Mucosa of descending colon (tissue), 3 donors: ENCODE measurements at regions not wholly inside any gene's neighbourhood (a gene's known extent, or its start where the extent isn't known, plus 50 kb on each side); places are given as distances from the start of the nearest gene placed in this dataset.
"Not testable (repeated sequence)": the region's sequence is repeated elsewhere in the genome, so short reads cannot be mapped to it uniquely, and the experiment has no call there.

Experiments
- ATAC-seq: fragments of 200-7000 bp; cut with Tn5 transposase; one replicate; pipeline ENCODE4 v1.9.1; 2020; ENCODE audit warnings: mild to moderate bottlenecking, moderate library complexity
- DNase-seq, 3 donors: peaks; one replicate each; pipeline ENCODE4 v3.0.0-alpha.2; 2020
- H3K36me3 ChIP-seq: fragments of 200-600 bp; one replicate; pipeline ENCODE4 v1.8.0; 2021; ENCODE audit warnings: low read depth, mild to moderate bottlenecking
- H3K4me1 ChIP-seq: fragments of 200-600 bp; one replicate; pipeline ENCODE4 v1.8.0; 2021; ENCODE audit warnings: low read depth, mild to moderate bottlenecking
- H3K4me3 ChIP-seq: fragments of 200-600 bp; one replicate; pipeline ENCODE4 v1.8.0; 2021; ENCODE audit warnings: mild to moderate bottlenecking
- H3K9me3 ChIP-seq: fragments of 200-600 bp; one replicate; pipeline ENCODE4 v1.8.0; 2021; ENCODE audit warnings: mild to moderate bottlenecking
- CTCF ChIP-seq: fragments of 200-600 bp; IDR thresholded peaks from one replicate; pipeline ENCODE4 v1.8.0; 2022; ENCODE audit warnings: antibody characterized with exemption, mild to moderate bottlenecking
- intact Hi-C, 2 donors: fragments of 100-400 bp; cut with DNase I in 1 of 2; cut with micrococcal nuclease in 1 of 2; formaldehyde crosslinking; loops; one replicate each; pipeline versions ENCODE4 v1.11.0 to v1.11.1; 2022; cut with DNase I, micrococcal nuclease
- donor health status: DM: no; HTN: no; CAD: no; lungs with moderate emphysema.
- donor health status: DM: no; HTN: no; CAD: no.
- donor health status: DM: no; HTN: yes; CAD: no.

DNA sequence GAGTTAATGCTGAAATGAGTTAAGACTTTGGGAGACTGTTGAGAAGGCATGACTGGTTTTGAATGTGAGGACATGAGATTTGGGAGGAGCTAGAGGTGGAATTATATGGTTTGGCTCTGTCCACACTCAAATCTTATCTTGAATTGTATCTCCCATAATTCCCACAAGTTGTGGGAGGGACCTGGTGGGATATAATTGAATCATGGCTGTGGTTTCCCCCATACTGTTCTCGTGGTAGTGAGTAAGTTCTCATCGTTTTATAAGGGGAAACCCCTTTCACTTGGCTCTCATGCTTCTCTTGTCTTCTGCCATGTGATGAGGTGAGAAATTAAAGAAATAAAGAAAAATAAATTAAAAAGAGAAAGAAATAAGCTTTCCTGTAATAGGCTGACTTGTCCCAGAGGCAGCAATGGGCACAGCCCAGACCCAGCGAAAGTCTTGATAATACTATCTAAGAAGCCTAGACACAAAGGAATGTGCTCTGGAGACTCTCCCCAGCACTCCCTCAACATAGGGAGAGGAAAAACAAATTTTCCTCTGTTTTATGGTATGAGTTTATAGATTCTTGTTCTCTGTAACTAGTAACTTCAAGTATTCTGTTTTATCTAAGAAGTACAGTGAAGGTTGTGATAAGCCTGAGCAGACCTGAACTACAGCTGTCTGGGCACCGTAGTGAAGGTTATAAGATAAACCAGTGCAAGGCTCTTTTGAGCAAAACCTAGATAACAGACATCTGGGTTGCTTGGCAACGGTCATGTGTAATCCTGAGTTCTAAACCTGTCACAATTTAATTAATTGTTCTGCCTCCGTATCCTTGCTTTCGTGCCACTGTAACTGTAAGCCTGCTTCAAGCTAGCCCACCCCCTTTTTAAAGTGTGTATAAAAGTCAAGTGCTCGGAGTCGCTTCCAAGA, 88.9 kb upstream of the ECI2 start:
- TF ChIP-seq CTCF: no peak
- H3K4me3 ChIP-seq: no peak overlapping the region
- ATAC-seq (no peak), DNase-seq (no peak)
- H3K36me3 ChIP-seq: no peaks in the 10 kb centered on the region
- H3K9me3 ChIP-seq: no peaks in the 10 kb centered on the region
- H3K4me1 ChIP-seq: no peaks in the 10 kb centered on the region
- intact Hi-C loops: no loop called here

DNA sequence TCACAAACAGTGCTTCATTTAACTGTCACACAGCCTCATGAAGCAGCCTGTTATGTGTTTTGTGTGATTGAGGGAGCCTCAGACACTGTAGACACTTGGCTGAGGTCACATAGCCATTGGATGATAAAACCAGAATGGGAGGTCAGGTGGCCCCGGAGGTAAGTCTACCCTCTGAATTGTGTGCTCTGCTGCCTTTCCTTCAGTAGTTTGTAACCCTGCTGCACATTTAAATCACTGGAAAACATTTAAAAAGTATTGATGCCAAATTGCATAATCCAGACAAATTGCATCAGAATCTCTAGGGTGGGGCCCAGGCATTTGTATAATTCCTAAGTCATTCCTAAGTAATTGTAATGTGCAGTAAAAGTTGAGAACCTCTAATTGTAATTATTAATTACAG, 85.2 kb upstream of the ECI2 start:
- TF ChIP-seq CTCF: no peak
- intact Hi-C loops: no loop called here
- H3K4me1 ChIP-seq: no peaks in the 10 kb centered on the region
- H3K36me3 ChIP-seq: no peaks in the 10 kb centered on the region
- no peak overlapping the region for H3K4me3 ChIP-seq
- ATAC-seq (no peak), DNase-seq (no peak)
- H3K9me3 ChIP-seq: no peaks in the 10 kb centered on the region

DNA sequence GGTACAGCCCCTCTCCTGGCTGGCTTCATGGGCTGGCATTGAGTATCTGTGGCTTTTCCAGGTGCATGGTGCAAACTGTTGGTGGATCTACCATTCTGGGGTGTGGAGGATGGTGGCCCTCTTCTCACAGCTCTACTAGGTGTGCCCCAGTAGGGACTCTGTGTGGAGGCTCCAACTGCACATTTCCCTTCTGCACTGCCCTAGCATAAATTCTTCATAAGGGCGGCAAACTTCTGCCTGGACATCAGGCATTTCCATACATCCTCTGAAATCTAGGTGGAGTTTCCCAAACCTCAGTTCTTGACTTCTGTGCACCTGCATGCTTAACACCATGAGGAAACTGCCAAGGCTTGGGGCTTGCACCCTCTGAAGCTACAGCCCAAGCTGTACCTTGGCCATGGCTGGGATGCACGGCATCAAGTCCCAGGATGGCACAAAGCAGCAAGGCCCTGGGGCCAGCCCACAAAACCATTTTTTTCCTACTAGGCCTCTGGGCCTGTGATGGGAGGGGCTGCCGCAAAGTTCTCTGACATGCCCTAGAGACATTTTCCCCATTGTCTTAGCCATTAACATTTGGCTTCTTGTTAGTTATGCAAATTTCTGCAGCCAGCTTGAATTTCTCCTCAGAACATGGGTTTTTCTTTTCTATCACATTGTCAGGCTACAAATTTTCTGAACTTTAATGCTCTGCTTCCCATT, 83.4 kb upstream of the ECI2 start:
- DNase-seq, H3K36me3 ChIP-seq, intact Hi-C loops, H3K9me3 ChIP-seq, ATAC-seq, H3K4me3 ChIP-seq, H3K4me1 ChIP-seq: not testable (repeated sequence)

DNA sequence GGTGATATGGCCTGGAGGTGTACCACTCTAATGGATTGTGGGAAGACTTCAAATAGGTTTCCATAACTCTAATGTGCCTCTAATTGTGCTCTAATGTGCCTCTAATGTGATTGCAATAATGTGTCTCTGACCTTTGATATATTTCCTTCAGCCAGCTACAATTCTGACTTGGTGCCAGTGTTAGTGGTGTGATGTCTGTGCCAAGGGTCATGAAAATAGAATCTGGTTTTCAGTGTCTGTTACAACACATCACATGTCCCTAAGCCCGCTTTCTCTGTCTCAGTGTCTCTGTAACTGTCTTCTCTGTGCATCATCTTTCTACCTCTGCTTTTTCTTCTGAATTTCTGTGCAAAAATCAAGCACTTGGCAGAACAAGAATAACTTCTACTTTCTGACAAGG, 77.2 kb upstream of the ECI2 start:
- ATAC-seq (no peak), DNase-seq (no peak)
- H3K9me3 ChIP-seq: peaks cover 15% of the 10 kb centered on the region
- intact Hi-C loops: no loop called here
- no peaks in the 10 kb centered on the region for H3K36me3 ChIP-seq
- no peaks in the 10 kb centered on the region for H3K4me1 ChIP-seq
- no peak overlapping the region for H3K4me3 ChIP-seq
- no peak for TF ChIP-seq CTCF

GRCh38 chr6:4210629-4211419, 75.4 kb upstream of the ECI2 start:
- peaks cover 15% of the 10 kb centered on the region for H3K9me3 ChIP-seq
- TF ChIP-seq CTCF: peak; percentile 51
- ATAC-seq (peak; percentile 77), DNase-seq (peak in 2 of 3 donors; percentile 65 to 84)
- no peak overlapping the region for H3K4me3 ChIP-seq
- no peaks in the 10 kb centered on the region for H3K36me3 ChIP-seq
- no peaks in the 10 kb centered on the region for H3K4me1 ChIP-seq
- intact Hi-C loops: no loop called here

GRCh38 chr6:4209196-4209595, 73.8 kb upstream of the ECI2 start:
- ATAC-seq: no peak
- peaks cover 11% of the 10 kb centered on the region for H3K9me3 ChIP-seq
- H3K36me3 ChIP-seq: no peaks in the 10 kb centered on the region
- TF ChIP-seq CTCF: no peak
- H3K4me3 ChIP-seq: no peak overlapping the region
- DNase-seq: no peak
- no peaks in the 10 kb centered on the region for H3K4me1 ChIP-seq
- intact Hi-C loops: no loop called here
